DOHH2 (cell line): ENCODE measurements at regions not wholly inside any gene's neighbourhood (a gene's known extent, or its start where the extent isn't known, plus 50 kb on each side); places are given as distances from the start of the nearest gene placed in this dataset.

Experiments used
- EZH2phosphoT487 ChIP-seq: fragments of 200-600 bp; sonication (generic); IDR thresholded peaks from 2 replicates; pipeline ENCODE4 v1.6.1; 2017; ENCODE audit warnings: borderline replicate concordance, mild to moderate bottlenecking, antibody characterized with exemption, low read length, moderate library complexity, mixed read lengths
- TF ChIP-seq, protein P1 (sequence below): fragments of 200-600 bp; sonication (generic); IDR thresholded peaks from one replicate; pipeline ENCODE4 v1.5.1; 2014; ENCODE audit warnings: antibody characterized with exemption, mild to moderate bottlenecking, low read depth, low read length; ENCODE audit not compliant: poor library complexity, severe bottlenecking

DNA sequence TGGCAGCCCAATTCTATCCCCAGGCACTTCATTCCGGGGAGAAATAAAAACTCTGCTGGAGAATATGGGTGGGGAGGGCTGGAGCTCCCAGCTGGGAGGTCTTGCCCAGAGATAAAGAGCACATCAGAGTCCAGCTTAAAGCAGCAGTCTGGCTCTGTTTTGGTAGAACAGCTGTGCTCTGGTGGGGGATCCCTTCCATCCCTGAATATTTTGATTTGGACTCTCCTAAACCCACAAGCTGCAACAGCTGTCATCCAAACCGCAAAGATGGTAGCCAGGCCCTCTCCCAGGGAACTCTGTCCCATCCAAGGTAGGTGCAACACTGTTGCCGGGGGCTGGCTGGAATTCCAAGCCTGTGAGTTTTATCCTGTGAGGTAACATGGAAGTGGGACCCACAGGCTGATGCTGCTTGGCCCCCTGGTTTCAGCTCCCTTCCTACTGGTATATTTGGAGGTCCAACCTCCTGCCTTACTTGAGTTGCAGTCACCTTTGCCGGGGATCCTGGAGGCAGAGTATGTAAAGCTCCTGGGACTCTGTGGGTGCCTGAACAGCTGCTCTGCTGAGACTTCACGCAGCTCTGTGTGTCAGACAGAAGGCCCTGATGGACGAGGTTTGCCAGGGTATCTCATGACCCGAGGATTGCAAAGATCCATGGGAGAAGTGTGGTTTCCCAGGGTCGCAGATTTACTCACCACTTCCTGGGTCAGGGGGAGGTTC is 203.5 kb upstream of the ITM2A start:
- TF ChIP-seq, protein P1, sequence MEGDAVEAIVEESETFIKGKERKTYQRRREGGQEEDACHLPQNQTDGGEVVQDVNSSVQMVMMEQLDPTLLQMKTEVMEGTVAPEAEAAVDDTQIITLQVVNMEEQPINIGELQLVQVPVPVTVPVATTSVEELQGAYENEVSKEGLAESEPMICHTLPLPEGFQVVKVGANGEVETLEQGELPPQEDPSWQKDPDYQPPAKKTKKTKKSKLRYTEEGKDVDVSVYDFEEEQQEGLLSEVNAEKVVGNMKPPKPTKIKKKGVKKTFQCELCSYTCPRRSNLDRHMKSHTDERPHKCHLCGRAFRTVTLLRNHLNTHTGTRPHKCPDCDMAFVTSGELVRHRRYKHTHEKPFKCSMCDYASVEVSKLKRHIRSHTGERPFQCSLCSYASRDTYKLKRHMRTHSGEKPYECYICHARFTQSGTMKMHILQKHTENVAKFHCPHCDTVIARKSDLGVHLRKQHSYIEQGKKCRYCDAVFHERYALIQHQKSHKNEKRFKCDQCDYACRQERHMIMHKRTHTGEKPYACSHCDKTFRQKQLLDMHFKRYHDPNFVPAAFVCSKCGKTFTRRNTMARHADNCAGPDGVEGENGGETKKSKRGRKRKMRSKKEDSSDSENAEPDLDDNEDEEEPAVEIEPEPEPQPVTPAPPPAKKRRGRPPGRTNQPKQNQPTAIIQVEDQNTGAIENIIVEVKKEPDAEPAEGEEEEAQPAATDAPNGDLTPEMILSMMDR = no peak
- TF ChIP-seq EZH2phosphoT487 = no peak
